A673 (cell line): ENCODE measurements at regions not wholly inside any gene's neighbourhood (a gene's known extent, or its start where the extent isn't known, plus 50 kb on each side); places are given as distances from the start of the nearest gene placed in this dataset.

Experiments used
- CTCF ChIP-seq: fragments of 300-800, 200-600 bp; sonication (generic); conservative IDR thresholded peaks from 2 replicates; pipeline ENCODE4 v1.5.1; 2017; ENCODE audit warnings: low read depth, mild to moderate bottlenecking, antibody characterized with exemption, low read length, moderate library complexity, mixed read lengths
- EZH2 ChIP-seq: fragments of 200-600 bp; sonication (generic); IDR thresholded peaks from 2 replicates; pipeline ENCODE4 v1.6.1; 2017; ENCODE audit warnings: borderline replicate concordance, low read depth, mild to moderate bottlenecking, mixed read lengths, antibody characterized with exemption, low read length; ENCODE audit not compliant: poor library complexity, severe bottlenecking

GRCh38 chr15:26376243-26376642 is 396.6 kb downstream of the GABRB3 start:
- TF ChIP-seq EZH2 = no peak
- TF ChIP-seq CTCF = no peak
